ENCODE measurements at regions not wholly inside any gene's neighbourhood (a gene's known extent, or its start where the extent isn't known, plus 50 kb on each side); places are given as distances from the start of the nearest gene placed in this dataset.

DNA sequence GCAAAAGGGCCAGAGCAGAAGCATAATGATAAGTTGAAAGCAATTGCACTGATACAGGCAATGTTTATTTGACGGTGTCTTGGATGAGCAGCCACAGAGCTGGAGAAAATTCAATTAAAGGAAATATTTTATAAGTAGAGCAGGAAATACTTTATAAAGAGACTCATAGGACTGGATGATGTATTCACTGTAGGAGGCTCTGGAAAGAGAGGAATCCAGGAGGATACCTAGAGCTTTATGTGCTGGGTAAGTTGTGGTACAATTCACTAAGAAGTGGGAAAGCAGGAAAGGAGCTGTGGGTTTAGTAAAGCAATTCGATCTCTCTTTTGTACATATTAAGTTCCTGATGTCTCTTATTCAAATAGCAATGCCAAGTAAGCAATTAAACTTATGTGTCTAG is 86.3 kb downstream of the C6orf118 start:
- Histone ChIP-seq H4K20me1 (ENCODE audit: insufficient read depth, low read length, poor library complexity, severe bottlenecking) (no peaks in the 10 kb centered on the region), H3F3A (ENCODE audit: low read depth) (no peaks in the 10 kb centered on the region)
- TF ChIP-seq, protein P1, sequence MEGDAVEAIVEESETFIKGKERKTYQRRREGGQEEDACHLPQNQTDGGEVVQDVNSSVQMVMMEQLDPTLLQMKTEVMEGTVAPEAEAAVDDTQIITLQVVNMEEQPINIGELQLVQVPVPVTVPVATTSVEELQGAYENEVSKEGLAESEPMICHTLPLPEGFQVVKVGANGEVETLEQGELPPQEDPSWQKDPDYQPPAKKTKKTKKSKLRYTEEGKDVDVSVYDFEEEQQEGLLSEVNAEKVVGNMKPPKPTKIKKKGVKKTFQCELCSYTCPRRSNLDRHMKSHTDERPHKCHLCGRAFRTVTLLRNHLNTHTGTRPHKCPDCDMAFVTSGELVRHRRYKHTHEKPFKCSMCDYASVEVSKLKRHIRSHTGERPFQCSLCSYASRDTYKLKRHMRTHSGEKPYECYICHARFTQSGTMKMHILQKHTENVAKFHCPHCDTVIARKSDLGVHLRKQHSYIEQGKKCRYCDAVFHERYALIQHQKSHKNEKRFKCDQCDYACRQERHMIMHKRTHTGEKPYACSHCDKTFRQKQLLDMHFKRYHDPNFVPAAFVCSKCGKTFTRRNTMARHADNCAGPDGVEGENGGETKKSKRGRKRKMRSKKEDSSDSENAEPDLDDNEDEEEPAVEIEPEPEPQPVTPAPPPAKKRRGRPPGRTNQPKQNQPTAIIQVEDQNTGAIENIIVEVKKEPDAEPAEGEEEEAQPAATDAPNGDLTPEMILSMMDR (conservative IDR thresholded peaks at IDR 0.05; ENCODE audit: low read length), result no peak
- TF ChIP-seq EZH2phosphoT487 (IDR thresholded peaks at IDR 0.05; ENCODE audit: borderline replicate concordance), result no peak

DNA sequence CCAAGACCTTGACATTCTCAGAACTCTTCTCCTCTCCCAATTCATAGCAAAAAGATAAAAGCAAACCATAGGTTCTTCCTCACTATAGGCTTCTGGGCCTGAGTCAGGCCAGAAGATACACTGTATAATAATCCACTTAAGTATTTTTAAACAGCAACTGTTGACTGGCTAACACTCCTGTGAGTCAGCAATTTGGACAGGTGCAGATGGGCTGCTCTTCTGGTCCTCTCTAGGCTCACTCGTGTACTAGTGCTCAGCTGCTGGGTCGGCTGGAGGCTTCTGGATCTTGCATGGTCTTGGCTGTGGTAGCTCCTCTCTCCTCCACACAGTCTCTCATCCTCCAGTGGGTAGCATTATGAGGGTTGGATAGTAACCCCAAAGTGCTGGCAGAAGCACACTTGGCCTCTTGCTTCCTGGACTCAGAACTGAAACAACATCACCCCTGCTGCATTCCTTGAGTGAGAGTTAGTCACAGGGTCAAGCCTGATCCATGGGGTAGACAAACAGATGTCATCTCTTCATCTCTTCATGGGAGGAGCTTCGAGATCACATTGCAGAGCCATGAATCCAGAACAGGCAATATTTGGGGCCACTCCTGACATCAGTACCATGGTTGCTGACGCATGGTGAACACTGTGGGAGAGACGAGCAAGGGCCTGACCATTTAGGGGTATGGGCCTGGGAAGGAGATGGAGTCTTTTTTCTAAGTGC is 86.9 kb downstream of the C6orf118 start:
- Histone ChIP-seq H3K9me3 (ENCODE audit: insufficient read depth, low read depth, low read length) (no peaks in the 10 kb centered on the region), H3K4me1 (ENCODE audit: insufficient read depth, low read length, poor library complexity, severe bottlenecking) (no peaks in the 10 kb centered on the region), H3K4me3 (ENCODE audit: low read length, poor library complexity, severe bottlenecking) (no peak overlapping the region), H3K9me2 (replicated peaks; ENCODE audit: low read depth, low read length) (no peaks in the 10 kb centered on the region), H3K4me2 (ENCODE audit: low read depth, low read length, poor library complexity, severe bottlenecking) (no peak overlapping the region), H3K9ac (ENCODE audit: low read depth, low read length, poor library complexity, severe bottlenecking) (no peak overlapping the region), H3K27me3 (ENCODE audit: insufficient read depth, low read length, poor library complexity, severe bottlenecking) (no peaks in the 10 kb centered on the region), H3F3A (ENCODE audit: low read depth) (no peaks in the 10 kb centered on the region), H3K36me3 (ENCODE audit: insufficient read depth, low read length) (no peaks in the 10 kb centered on the region), H4K20me1 (ENCODE audit: insufficient read depth, low read length, poor library complexity, severe bottlenecking) (no peaks in the 10 kb centered on the region), H2AFZ (ENCODE audit: low read length) (no peak overlapping the region), H3K79me2 (ENCODE audit: insufficient read depth, low read length) (no peaks in the 10 kb centered on the region)
- no peak for TF ChIP-seq EZH2phosphoT487 (IDR thresholded peaks at IDR 0.05; ENCODE audit: borderline replicate concordance)
- TF ChIP-seq, protein P1 (conservative IDR thresholded peaks at IDR 0.05; ENCODE audit: low read length), result no peak

More for the DNA sequence above, 86.3 kb downstream of the C6orf118 start:
- H3K9me2 ChIP-seq (replicated peaks; ENCODE audit: low read depth, low read length), result no peaks in the 10 kb centered on the region
- H2AFZ ChIP-seq (ENCODE audit: low read length), result no peak overlapping the region
- H3K9me3 ChIP-seq (ENCODE audit: insufficient read depth, low read depth, low read length), result no peaks in the 10 kb centered on the region
- H3K79me2 ChIP-seq (ENCODE audit: insufficient read depth, low read length), result no peaks in the 10 kb centered on the region
- no peak overlapping the region for H3K9ac ChIP-seq (ENCODE audit: low read depth, low read length, poor library complexity, severe bottlenecking)
- no peaks in the 10 kb centered on the region for H3K27me3 ChIP-seq (ENCODE audit: insufficient read depth, low read length, poor library complexity, severe bottlenecking)
- no peaks in the 10 kb centered on the region for H3K36me3 ChIP-seq (ENCODE audit: insufficient read depth, low read length)
- H3K4me1 ChIP-seq (ENCODE audit: insufficient read depth, low read length, poor library complexity, severe bottlenecking), result no peaks in the 10 kb centered on the region
- no peak overlapping the region for H3K4me2 ChIP-seq (ENCODE audit: low read depth, low read length, poor library complexity, severe bottlenecking)
- H3K4me3 ChIP-seq (ENCODE audit: low read length, poor library complexity, severe bottlenecking), result no peak overlapping the region

DNA sequence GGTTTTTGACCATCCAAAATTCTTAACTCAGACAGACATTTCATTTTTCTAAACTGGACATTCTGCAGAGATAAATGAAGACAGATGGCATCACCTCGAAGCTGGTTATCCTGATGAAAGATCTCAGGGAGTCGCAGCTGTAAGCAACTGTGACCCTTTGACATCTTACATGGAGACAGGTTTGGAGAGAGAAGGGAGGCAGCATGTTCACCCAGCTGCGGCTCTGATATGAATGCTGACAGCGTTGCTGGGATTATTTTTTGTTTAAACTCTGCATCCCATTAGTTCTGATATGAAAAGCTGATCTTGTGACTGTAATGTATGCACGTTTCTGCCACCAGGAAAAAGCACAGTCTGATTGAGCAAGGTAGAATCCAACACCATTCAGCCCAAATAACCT is 89.4 kb downstream of the C6orf118 start:
- H3F3A ChIP-seq (ENCODE audit: low read depth), result no peaks in the 10 kb centered on the region
- no peaks in the 10 kb centered on the region for H3K27me3 ChIP-seq (ENCODE audit: insufficient read depth, low read length, poor library complexity, severe bottlenecking)
- no peak overlapping the region for H3K4me2 ChIP-seq (ENCODE audit: low read depth, low read length, poor library complexity, severe bottlenecking)
- no peaks in the 10 kb centered on the region for H3K9me3 ChIP-seq (ENCODE audit: insufficient read depth, low read depth, low read length)
- no peaks in the 10 kb centered on the region for H4K20me1 ChIP-seq (ENCODE audit: insufficient read depth, low read length, poor library complexity, severe bottlenecking)
- no peak for TF ChIP-seq EZH2phosphoT487 (IDR thresholded peaks at IDR 0.05; ENCODE audit: borderline replicate concordance)
- TF ChIP-seq, protein P1 (conservative IDR thresholded peaks at IDR 0.05; ENCODE audit: low read length), result no peak
- H3K4me3 ChIP-seq (ENCODE audit: low read length, poor library complexity, severe bottlenecking), result no peak overlapping the region
- H3K79me2 ChIP-seq (ENCODE audit: insufficient read depth, low read length), result no peaks in the 10 kb centered on the region
- no peak overlapping the region for H2AFZ ChIP-seq (ENCODE audit: low read length)
- H3K9me2 ChIP-seq (replicated peaks; ENCODE audit: low read depth, low read length), result no peaks in the 10 kb centered on the region
- no peaks in the 10 kb centered on the region for H3K4me1 ChIP-seq (ENCODE audit: insufficient read depth, low read length, poor library complexity, severe bottlenecking)
- no peaks in the 10 kb centered on the region for H3K36me3 ChIP-seq (ENCODE audit: insufficient read depth, low read length)
- H3K9ac ChIP-seq (ENCODE audit: low read depth, low read length, poor library complexity, severe bottlenecking), result no peak overlapping the region
